ENCODE measurements at regions not wholly inside any gene's neighbourhood (a gene's known extent, or its start where the extent isn't known, plus 50 kb on each side); places are given as distances from the start of the nearest gene placed in this dataset.
"Not testable (repeated sequence)": the region's sequence is repeated elsewhere in the genome, so short reads cannot be mapped to it uniquely, and the experiment has no call there.

DNA sequence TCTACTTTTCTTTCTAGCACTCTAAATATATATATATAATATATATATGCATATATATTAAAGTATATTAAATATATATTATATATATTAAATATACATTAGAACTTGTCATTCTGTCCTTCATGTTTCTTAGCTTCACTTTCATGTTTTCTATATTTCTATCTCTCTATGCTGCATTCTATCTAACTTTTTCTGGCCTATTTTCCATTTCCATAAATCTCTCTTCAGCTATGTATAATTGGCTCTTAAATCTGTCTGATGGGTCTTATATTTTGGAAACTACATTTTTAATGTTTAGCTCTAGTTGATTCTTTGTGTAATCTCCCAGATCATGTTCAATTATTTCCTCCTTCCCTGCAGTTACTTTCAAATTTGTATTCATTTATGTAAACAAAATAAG, 72.2 kb downstream of the MTNR1B start:
- Mint-ChIP-seq H3K4me3 (no peak overlapping the region), H3K27me3 (ENCODE audit: low read depth in 3 of 3) (peaks cover 0 to 2% (median 0%) of the 10 kb centered on the region in 3 donors), H3K27ac (no peak overlapping the region), H3K36me3 (no peaks in the 10 kb centered on the region), H3K9me3 (peaks cover 10 to 14% (median 10%) of the 10 kb centered on the region in 7 donors), H3K4me1 (no peaks in the 10 kb centered on the region)
- DNase-seq, result no peak
- H3K4me2 ChIP-seq (replicated peaks; ENCODE audit: extremely low read depth, low read length, poor library complexity, severe bottlenecking), result no peak overlapping the region
- intact Hi-C loops (cut with micrococcal nuclease), result no loop called here
- TF ChIP-seq, protein P1, sequence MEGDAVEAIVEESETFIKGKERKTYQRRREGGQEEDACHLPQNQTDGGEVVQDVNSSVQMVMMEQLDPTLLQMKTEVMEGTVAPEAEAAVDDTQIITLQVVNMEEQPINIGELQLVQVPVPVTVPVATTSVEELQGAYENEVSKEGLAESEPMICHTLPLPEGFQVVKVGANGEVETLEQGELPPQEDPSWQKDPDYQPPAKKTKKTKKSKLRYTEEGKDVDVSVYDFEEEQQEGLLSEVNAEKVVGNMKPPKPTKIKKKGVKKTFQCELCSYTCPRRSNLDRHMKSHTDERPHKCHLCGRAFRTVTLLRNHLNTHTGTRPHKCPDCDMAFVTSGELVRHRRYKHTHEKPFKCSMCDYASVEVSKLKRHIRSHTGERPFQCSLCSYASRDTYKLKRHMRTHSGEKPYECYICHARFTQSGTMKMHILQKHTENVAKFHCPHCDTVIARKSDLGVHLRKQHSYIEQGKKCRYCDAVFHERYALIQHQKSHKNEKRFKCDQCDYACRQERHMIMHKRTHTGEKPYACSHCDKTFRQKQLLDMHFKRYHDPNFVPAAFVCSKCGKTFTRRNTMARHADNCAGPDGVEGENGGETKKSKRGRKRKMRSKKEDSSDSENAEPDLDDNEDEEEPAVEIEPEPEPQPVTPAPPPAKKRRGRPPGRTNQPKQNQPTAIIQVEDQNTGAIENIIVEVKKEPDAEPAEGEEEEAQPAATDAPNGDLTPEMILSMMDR (IDR thresholded peaks at IDR 0.05), result no peak
- H3K27me3 ChIP-seq (ENCODE audit: control insufficient read depth in 2 of 2, insufficient read depth in 2 of 2, low read length in 2 of 2), result no peaks in the 10 kb centered on the region
- H3K79me2 ChIP-seq (ENCODE audit: insufficient read depth, low read length), result no peaks in the 10 kb centered on the region
- H3K36me3 ChIP-seq (replicated peaks in 1 of 2; ENCODE audit: control insufficient read depth in 1 of 2, insufficient read depth in 2 of 2, low read length in 2 of 2), result no peaks in the 10 kb centered on the region
- no peaks in the 10 kb centered on the region for H3K4me1 ChIP-seq (ENCODE audit: control insufficient read depth in 1 of 2, insufficient read depth in 2 of 2, low read length in 2 of 2)
- H3K9ac ChIP-seq (ENCODE audit: insufficient read depth, low read length, poor library complexity, severe bottlenecking), result no peak overlapping the region
- H3K4me3 ChIP-seq (replicated peaks in 1 of 3; ENCODE audit: low read depth in 2 of 3, low read length in 3 of 3), result no peak overlapping the region
- H4K20me1 ChIP-seq (ENCODE audit: insufficient read depth, low read length), result no peaks in the 10 kb centered on the region
- no peak overlapping the region for H3K27ac ChIP-seq (ENCODE audit: low read depth in 1 of 2, low read length in 2 of 2)
- no peak overlapping the region for H2AFZ ChIP-seq (ENCODE audit: insufficient read depth, low read depth, low read length, poor library complexity, severe bottlenecking)
- H3K9me3 ChIP-seq (replicated peaks in 1 of 2; ENCODE audit: control insufficient read depth in 1 of 2, insufficient read depth in 1 of 2, low read length in 2 of 2), result peaks cover 0 to 4% of the 10 kb centered on the region in 2 donors

DNA sequence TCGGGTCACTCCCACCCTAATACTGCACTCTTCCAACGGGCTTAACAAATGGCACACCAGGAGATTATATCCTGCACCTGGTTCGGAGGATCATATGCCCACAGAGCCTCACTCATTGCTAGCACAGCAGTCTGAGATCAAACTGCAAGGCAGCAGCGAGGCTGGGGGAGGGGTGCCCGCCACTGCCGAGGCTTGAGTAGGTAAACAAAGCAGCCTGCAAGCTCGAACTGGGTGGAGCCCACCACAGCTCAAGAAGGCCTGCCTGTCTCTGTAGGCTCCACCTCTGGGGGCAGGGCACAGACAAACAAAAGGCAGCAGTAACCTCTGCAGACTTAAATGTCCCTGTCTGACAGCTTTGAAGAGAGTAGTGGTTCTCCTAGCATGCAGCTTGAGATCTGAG, 73.7 kb downstream of the MTNR1B start:
- H3K27ac ChIP-seq (ENCODE audit: low read depth in 1 of 2, low read length in 2 of 2); H3K27me3 Mint-ChIP-seq (ENCODE audit: low read depth in 3 of 3); DNase-seq; H3K4me3 ChIP-seq (replicated peaks in 1 of 3; ENCODE audit: low read depth in 2 of 3, low read length in 3 of 3); H3K4me1 Mint-ChIP-seq; H3K4me1 ChIP-seq (ENCODE audit: control insufficient read depth in 1 of 2, insufficient read depth in 2 of 2, low read length in 2 of 2); H3K9me3 ChIP-seq (replicated peaks in 1 of 2; ENCODE audit: control insufficient read depth in 1 of 2, insufficient read depth in 1 of 2, low read length in 2 of 2); H4K20me1 ChIP-seq (ENCODE audit: insufficient read depth, low read length); H3K4me3 Mint-ChIP-seq; H2AFZ ChIP-seq (ENCODE audit: insufficient read depth, low read depth, low read length, poor library complexity, severe bottlenecking); intact Hi-C loops (cut with micrococcal nuclease); H3K27ac Mint-ChIP-seq; H3K9ac ChIP-seq (ENCODE audit: insufficient read depth, low read length, poor library complexity, severe bottlenecking); H3K27me3 ChIP-seq (ENCODE audit: control insufficient read depth in 2 of 2, insufficient read depth in 2 of 2, low read length in 2 of 2); H3K36me3 Mint-ChIP-seq; H3K36me3 ChIP-seq (replicated peaks in 1 of 2; ENCODE audit: control insufficient read depth in 1 of 2, insufficient read depth in 2 of 2, low read length in 2 of 2); H3K79me2 ChIP-seq (ENCODE audit: insufficient read depth, low read length); H3K4me2 ChIP-seq (replicated peaks; ENCODE audit: extremely low read depth, low read length, poor library complexity, severe bottlenecking): not testable (repeated sequence)
- 81% methylated on average over 5 of the region's 7 CpGs for WGBS (ENCODE audit: insufficient coverage)
- H3K9me3 Mint-ChIP-seq, result peaks cover 10 to 14% (median 10%) of the 10 kb centered on the region in 7 donors
